GM18508 (cell line): ENCODE measurements at regions not wholly inside any gene's neighbourhood (a gene's known extent, or its start where the extent isn't known, plus 50 kb on each side); places are given as distances from the start of the nearest gene placed in this dataset.

Experiments
- ATAC-seq: cut with Tn5 transposase; IDR thresholded peaks from one replicate; pipeline ENCODE4 v1.9.1; 2021; ENCODE audit warnings: moderate number of reproducible peaks; ENCODE audit not compliant: insufficient read depth, unreplicated experiment

- peak; percentile 99 for ATAC-seq
Measured at GRCh38 chr3:176814285-176814684, 383.0 kb downstream of the TBL1XR1 start.

GRCh38 chr3:176807938-176808337 lies 389.3 kb downstream of the TBL1XR1 start:
- no peak for ATAC-seq

- no peak for ATAC-seq
Measured at GRCh38 chr3:176799675-176800074, 397.6 kb downstream of the TBL1XR1 start.

- no peak for ATAC-seq
Measured at GRCh38 chr3:176798680-176799079, 398.6 kb downstream of the TBL1XR1 start.

GRCh38 chr3:176796371-176796770 lies 400.9 kb downstream of the TBL1XR1 start:
- no peak for ATAC-seq

GRCh38 chr3:176795891-176796290 lies 401.4 kb downstream of the TBL1XR1 start:
- no peak for ATAC-seq

GRCh38 chr3:176794406-176794805 lies 402.9 kb downstream of the TBL1XR1 start:
- no peak for ATAC-seq

- no peak for ATAC-seq
Measured at GRCh38 chr3:176789947-176790346, 407.3 kb downstream of the TBL1XR1 start.

GRCh38 chr3:176789281-176789705 lies 408.0 kb downstream of the TBL1XR1 start:
- no peak for ATAC-seq

- no peak for ATAC-seq
Measured at GRCh38 chr3:176787506-176787905, 409.8 kb downstream of the TBL1XR1 start.

GRCh38 chr3:176785171-176785570 lies 412.1 kb downstream of the TBL1XR1 start:
- no peak for ATAC-seq

GRCh38 chr3:176780766-176781165 lies 416.5 kb downstream of the TBL1XR1 start:
- ATAC-seq: no peak

- no peak for ATAC-seq
Measured at GRCh38 chr3:176776622-176777175, 420.6 kb downstream of the TBL1XR1 start.

GRCh38 chr3:176769547-176770190 lies 427.6 kb downstream of the TBL1XR1 start:
- no peak for ATAC-seq

- ATAC-seq: no peak
Measured at GRCh38 chr3:176767385-176767784, 429.9 kb downstream of the TBL1XR1 start.

GRCh38 chr3:176766862-176767261 lies 430.4 kb downstream of the TBL1XR1 start:
- ATAC-seq: no peak

- ATAC-seq: no peak
Measured at GRCh38 chr3:176765382-176765900, 431.8 kb downstream of the TBL1XR1 start.

- ATAC-seq: no peak
Measured at GRCh38 chr3:176759815-176760506, 437.3 kb downstream of the TBL1XR1 start.

GRCh38 chr3:176757429-176757828 lies 439.9 kb downstream of the TBL1XR1 start:
- no peak for ATAC-seq

GRCh38 chr3:176755977-176756376 lies 441.3 kb downstream of the TBL1XR1 start:
- peak; percentile 48 for ATAC-seq

- peak; percentile 37 for ATAC-seq
Measured at GRCh38 chr3:176755552-176755951, 441.7 kb downstream of the TBL1XR1 start.
